Type B pancreatic cell (in vitro differentiated cells): ENCODE measurements at regions not wholly inside any gene's neighbourhood (a gene's known extent, or its start where the extent isn't known, plus 50 kb on each side); places are given as distances from the start of the nearest gene placed in this dataset.

Experiments used
- DNase-seq: peaks from one replicate; pipeline ENCODE4 v3.0.0; 2021; ENCODE audit warnings: mixed read lengths; ENCODE audit not compliant: unreplicated experiment; ENCODE audit errors: extremely low spot score
- H3K27ac Mint-ChIP-seq: 2 replicates; pipeline ENCODE4 v1.8.0; 2021; ENCODE audit warnings: mild to moderate bottlenecking, mixed read lengths
- H3K27me3 Mint-ChIP-seq: 2 replicates; pipeline ENCODE4 v1.8.0; 2021; ENCODE audit warnings: mixed read lengths
- H3K36me3 Mint-ChIP-seq: 2 replicates; pipeline ENCODE4 v1.8.0; 2021; ENCODE audit warnings: mixed read lengths
- H3K4me1 Mint-ChIP-seq: one replicate; pipeline ENCODE4 v1.8.0; 2021; ENCODE audit warnings: mixed read lengths; ENCODE audit not compliant: unreplicated experiment
- H3K4me3 Mint-ChIP-seq: 2 replicates; pipeline ENCODE4 v1.8.0; 2021; ENCODE audit warnings: mild to moderate bottlenecking, mixed read lengths
- H3K9me3 Mint-ChIP-seq: 2 replicates; pipeline ENCODE4 v1.8.0; 2021; ENCODE audit warnings: mixed read lengths
- TF ChIP-seq, protein P1 (sequence below): fragments of 200-600 bp; sonication (generic); conservative IDR thresholded peaks from 2 replicates; pipeline ENCODE4 v1.5.0; 2021; ENCODE audit warnings: antibody characterized with exemption, mild to moderate bottlenecking

DNA sequence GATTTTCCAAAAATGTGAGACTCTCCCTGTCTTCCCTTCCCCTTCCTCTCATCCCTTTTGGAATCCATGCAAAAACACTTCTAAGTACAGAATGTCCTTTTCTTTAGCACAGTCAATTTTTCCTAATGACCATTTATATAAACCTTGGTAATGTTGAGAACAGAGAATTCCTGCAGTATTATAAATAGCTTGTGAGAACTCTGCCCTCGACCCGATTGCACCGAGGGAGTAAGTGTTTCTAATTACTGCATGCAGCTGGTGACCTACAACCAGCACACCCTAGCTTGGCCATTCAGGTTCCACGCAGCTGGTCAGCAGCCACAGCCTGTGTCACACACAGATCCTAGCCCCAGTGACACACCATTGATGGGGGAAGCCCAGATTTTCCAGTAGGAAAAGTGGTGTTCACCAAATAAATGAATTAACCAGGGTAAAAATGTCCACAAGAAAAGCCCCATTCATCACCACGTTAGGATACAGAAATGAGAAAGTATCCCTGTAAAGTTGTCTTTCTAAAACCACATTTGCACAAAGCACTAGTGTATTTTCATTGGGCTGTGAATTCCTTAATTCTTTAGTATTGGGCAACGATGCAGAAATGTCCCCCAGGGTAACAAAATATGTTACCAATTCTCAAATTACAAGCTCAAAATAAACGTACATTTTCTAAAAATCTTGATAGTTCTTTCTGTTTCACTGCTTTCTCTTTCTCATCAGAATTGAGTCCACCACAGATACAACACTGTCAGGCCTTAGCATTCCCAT lies 499.0 kb upstream of the KLF6 start:
- Mint-ChIP-seq H3K27me3 (peaks cover 3% of the 10 kb centered on the region), H3K4me3 (no peak overlapping the region), H3K36me3 (no peaks in the 10 kb centered on the region), H3K27ac (no peak overlapping the region), H3K4me1 (peaks cover 23% of the 10 kb centered on the region), H3K9me3 (no peaks in the 10 kb centered on the region)
- no peak for DNase-seq
- TF ChIP-seq, protein P1, sequence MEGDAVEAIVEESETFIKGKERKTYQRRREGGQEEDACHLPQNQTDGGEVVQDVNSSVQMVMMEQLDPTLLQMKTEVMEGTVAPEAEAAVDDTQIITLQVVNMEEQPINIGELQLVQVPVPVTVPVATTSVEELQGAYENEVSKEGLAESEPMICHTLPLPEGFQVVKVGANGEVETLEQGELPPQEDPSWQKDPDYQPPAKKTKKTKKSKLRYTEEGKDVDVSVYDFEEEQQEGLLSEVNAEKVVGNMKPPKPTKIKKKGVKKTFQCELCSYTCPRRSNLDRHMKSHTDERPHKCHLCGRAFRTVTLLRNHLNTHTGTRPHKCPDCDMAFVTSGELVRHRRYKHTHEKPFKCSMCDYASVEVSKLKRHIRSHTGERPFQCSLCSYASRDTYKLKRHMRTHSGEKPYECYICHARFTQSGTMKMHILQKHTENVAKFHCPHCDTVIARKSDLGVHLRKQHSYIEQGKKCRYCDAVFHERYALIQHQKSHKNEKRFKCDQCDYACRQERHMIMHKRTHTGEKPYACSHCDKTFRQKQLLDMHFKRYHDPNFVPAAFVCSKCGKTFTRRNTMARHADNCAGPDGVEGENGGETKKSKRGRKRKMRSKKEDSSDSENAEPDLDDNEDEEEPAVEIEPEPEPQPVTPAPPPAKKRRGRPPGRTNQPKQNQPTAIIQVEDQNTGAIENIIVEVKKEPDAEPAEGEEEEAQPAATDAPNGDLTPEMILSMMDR, result no peak

DNA sequence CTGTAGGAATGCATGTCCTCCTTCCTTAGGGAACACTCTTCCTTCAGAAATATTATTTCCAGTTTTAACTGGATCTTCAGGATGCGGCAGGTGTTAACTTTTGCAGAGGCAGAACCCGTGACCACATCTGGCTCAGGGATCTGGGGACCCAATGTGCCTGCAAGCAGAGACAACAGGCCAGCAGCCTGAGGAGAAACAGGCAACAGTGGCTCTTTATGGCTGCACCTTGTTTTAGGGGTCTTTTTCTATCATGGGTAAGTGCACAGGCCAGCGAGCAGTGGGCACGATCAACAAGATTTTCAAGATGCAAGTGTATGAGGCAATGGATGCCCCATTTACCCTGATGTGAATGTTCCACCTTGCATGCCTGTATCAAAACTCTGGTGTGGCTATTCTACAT lies 497.5 kb upstream of the KLF6 start:
- H3K9me3 Mint-ChIP-seq, result no peaks in the 10 kb centered on the region
- H3K27me3 Mint-ChIP-seq, result peaks cover 3% of the 10 kb centered on the region
- TF ChIP-seq, protein P1, result no peak
- H3K4me1 Mint-ChIP-seq, result peaks cover 23% of the 10 kb centered on the region
- H3K36me3 Mint-ChIP-seq, result no peaks in the 10 kb centered on the region
- no peak for DNase-seq
- no peak overlapping the region for H3K27ac Mint-ChIP-seq
- no peak overlapping the region for H3K4me3 Mint-ChIP-seq

DNA sequence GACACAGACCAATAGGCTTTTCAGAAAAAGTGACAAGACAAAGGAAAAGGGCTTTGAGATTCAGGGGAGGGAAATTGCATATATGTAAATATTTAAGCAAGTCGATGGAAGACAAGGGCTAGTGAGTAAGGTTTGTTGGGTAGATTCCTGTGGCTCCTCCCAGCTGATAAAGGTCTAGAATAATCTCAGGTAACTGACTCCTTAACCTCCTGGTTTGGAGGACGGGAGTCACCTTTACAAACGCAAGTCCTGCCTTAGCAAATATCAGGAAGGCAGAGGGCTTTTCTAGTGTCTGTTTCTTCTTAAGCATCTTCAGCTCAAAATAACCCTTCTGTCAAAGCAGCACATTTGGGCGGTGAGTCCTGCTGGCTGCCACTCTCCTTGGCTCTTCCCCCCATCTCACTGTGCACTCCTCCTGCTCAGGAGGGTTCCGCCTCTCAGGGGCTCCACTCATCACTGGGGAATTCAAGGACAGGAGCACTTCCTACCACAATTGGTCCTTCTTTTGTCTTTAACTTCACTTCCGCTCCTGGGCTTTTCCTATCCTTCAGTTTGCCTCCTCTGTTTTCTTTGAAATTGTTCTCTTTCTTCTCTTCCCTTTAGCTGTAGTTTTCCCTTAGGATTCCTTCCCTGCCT lies 496.3 kb upstream of the KLF6 start:
- no peak overlapping the region for H3K4me3 Mint-ChIP-seq
- DNase-seq, result no peak
- no peaks in the 10 kb centered on the region for H3K36me3 Mint-ChIP-seq
- H3K4me1 Mint-ChIP-seq, result peaks cover 23% of the 10 kb centered on the region
- no peak overlapping the region for H3K27ac Mint-ChIP-seq
- TF ChIP-seq, protein P1, result no peak
- no peaks in the 10 kb centered on the region for H3K9me3 Mint-ChIP-seq
- peaks cover 3% of the 10 kb centered on the region for H3K27me3 Mint-ChIP-seq

DNA sequence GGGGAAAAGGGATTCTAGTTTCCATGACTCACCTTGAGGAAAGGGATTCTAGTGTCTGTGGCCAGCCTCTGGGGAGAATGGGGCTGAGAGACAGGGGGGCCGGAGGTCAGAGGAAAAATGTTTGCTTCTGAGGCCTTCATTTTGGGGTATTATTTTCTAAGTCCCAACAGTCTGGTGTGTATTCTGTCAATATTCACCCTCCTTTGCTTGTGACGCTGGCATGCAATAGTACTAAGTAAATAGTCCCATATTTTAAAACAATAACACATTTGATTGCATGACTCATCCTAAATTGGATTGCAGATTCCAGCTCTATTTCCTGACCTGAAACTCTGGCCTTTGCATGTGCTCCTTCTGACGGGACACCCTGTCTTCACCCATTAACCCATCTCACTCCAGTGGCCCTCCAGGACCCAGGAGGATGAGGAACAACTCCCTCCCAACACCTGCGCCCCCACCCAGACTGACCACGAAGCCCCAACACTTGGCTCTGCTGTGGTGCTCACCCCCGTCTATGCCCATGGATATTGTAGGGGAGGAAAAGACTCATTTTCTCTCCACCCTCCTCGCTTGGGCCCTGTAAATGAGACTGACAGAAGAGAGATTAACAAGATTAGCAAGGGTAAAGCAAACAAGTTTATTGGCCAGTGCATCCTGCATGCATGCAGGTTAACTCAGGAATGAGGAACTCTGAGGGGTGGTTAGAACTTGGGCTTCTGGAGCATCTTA lies 495.6 kb upstream of the KLF6 start:
- Mint-ChIP-seq H3K9me3 (no peaks in the 10 kb centered on the region), H3K27ac (no peak overlapping the region), H3K4me3 (no peak overlapping the region), H3K27me3 (peaks cover 3% of the 10 kb centered on the region), H3K4me1 (peaks cover 23% of the 10 kb centered on the region), H3K36me3 (no peaks in the 10 kb centered on the region)
- TF ChIP-seq, protein P1, result no peak
- DNase-seq, result no peak

DNA sequence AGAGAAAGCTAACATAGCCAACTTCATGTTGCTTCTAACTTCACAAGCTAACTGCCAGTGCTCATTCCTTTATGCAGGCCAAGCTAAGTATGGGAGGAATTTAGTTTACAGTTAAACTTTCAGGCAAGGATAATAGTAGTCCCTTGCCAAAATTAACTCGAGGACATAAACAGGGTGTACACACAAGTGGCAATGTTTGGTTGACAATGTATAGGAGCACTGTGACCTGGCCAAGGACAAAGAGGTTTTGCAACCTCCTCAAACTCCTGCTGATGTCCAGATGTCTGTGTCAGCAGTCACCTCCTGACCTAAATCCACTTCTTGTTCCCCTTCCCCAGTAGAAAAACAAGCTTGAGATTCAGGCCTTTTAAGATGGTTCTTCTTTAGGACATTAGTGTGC lies 494.6 kb upstream of the KLF6 start:
- no peaks in the 10 kb centered on the region for H3K9me3 Mint-ChIP-seq
- TF ChIP-seq, protein P1, result no peak
- H3K27me3 Mint-ChIP-seq, result peaks cover 3% of the 10 kb centered on the region
- no peak for DNase-seq
- H3K27ac Mint-ChIP-seq, result no peak overlapping the region
- H3K4me3 Mint-ChIP-seq, result no peak overlapping the region
- no peaks in the 10 kb centered on the region for H3K36me3 Mint-ChIP-seq
- H3K4me1 Mint-ChIP-seq, result peaks cover 23% of the 10 kb centered on the region
